Activated naive CD8-positive, alpha-beta T cell (primary cell): ENCODE measurements at regions not wholly inside any gene's neighbourhood (a gene's known extent, or its start where the extent isn't known, plus 50 kb on each side); places are given as distances from the start of the nearest gene placed in this dataset.

ENCODE experiments used
- H3K27ac Mint-ChIP-seq: one replicate; pipeline ENCODE4 v1.8.0; 2021; ENCODE audit warnings: mixed read lengths
- H3K27me3 Mint-ChIP-seq: one replicate; pipeline ENCODE4 v1.8.0; 2021; ENCODE audit warnings: mixed read lengths
- H3K36me3 Mint-ChIP-seq: one replicate; pipeline ENCODE4 v1.8.0; 2021; ENCODE audit warnings: mixed read lengths
- H3K4me1 Mint-ChIP-seq: one replicate; pipeline ENCODE4 v1.8.0; 2021; ENCODE audit warnings: low read depth, mixed read lengths
- H3K4me3 Mint-ChIP-seq: one replicate; pipeline ENCODE4 v1.8.0; 2021; ENCODE audit warnings: mild to moderate bottlenecking, mixed read lengths
- H3K9me3 Mint-ChIP-seq: one replicate; pipeline ENCODE4 v1.8.0; 2021; ENCODE audit warnings: low read depth, mixed read lengths

- H3K4me3 Mint-ChIP-seq, result no peak overlapping the region
- H3K36me3 Mint-ChIP-seq, result no peaks in the 10 kb centered on the region
- H3K27me3 Mint-ChIP-seq, result peaks cover 9% of the 10 kb centered on the region
- no peaks in the 10 kb centered on the region for H3K9me3 Mint-ChIP-seq
- H3K4me1 Mint-ChIP-seq, result no peaks in the 10 kb centered on the region
- H3K27ac Mint-ChIP-seq, result no peak overlapping the region
Measured at GRCh38 chr1:241412646-241413045, 55.6 kb upstream of the RGS7 start.

- Mint-ChIP-seq H3K4me3 (no peak overlapping the region), H3K36me3 (no peaks in the 10 kb centered on the region), H3K27me3 (peaks cover 9% of the 10 kb centered on the region), H3K4me1 (no peaks in the 10 kb centered on the region), H3K27ac (no peak overlapping the region), H3K9me3 (no peaks in the 10 kb centered on the region)
Measured at GRCh38 chr1:241411776-241412338, 54.9 kb upstream of the RGS7 start.

GRCh38 chr1:241411056-241411775, 54.2 kb upstream of the RGS7 start:
- no peak overlapping the region for H3K27ac Mint-ChIP-seq
- peaks cover 9% of the 10 kb centered on the region for H3K27me3 Mint-ChIP-seq
- H3K4me1 Mint-ChIP-seq, result no peaks in the 10 kb centered on the region
- no peak overlapping the region for H3K4me3 Mint-ChIP-seq
- no peaks in the 10 kb centered on the region for H3K9me3 Mint-ChIP-seq
- no peaks in the 10 kb centered on the region for H3K36me3 Mint-ChIP-seq

- no peak overlapping the region for H3K4me3 Mint-ChIP-seq
- H3K4me1 Mint-ChIP-seq, result no peaks in the 10 kb centered on the region
- H3K27me3 Mint-ChIP-seq, result peaks cover 17% of the 10 kb centered on the region
- no peak overlapping the region for H3K27ac Mint-ChIP-seq
- H3K9me3 Mint-ChIP-seq, result no peaks in the 10 kb centered on the region
- H3K36me3 Mint-ChIP-seq, result no peaks in the 10 kb centered on the region
Measured at GRCh38 chr1:241408170-241408569, 51.2 kb upstream of the RGS7 start.
